ENCODE measurements at regions not wholly inside any gene's neighbourhood (a gene's known extent, or its start where the extent isn't known, plus 50 kb on each side); places are given as distances from the start of the nearest gene placed in this dataset.

- no peak for DNase-seq (ENCODE audit: low spot score)
Observed at GRCh38 chr11:119547511-119547910, 124.5 kb upstream of the THY1 start.

GRCh38 chr11:119545978-119546915 lies 123.3 kb upstream of the THY1 start:
- DNase-seq (ENCODE audit: low spot score): no peak

GRCh38 chr11:119540370-119541125 lies 117.6 kb upstream of the THY1 start:
- no peak for DNase-seq (ENCODE audit: low spot score)

- no peak for DNase-seq (ENCODE audit: low spot score)
Observed at GRCh38 chr11:119539583-119539982, 116.6 kb upstream of the THY1 start.

- DNase-seq (ENCODE audit: low spot score): no peak
Observed at GRCh38 chr11:119538753-119539152, 115.8 kb upstream of the THY1 start.

GRCh38 chr11:119537306-119538253 lies 114.6 kb upstream of the THY1 start:
- DNase-seq (ENCODE audit: low spot score): no peak

- no peak for DNase-seq (ENCODE audit: low spot score)
Observed at GRCh38 chr11:119536801-119537200, 113.8 kb upstream of the THY1 start.

- peak; percentile 79 for DNase-seq (ENCODE audit: low spot score)
Observed at GRCh38 chr11:119533921-119534736, 111.2 kb upstream of the THY1 start.

GRCh38 chr11:119533462-119533861 lies 110.5 kb upstream of the THY1 start:
- no peak for DNase-seq (ENCODE audit: low spot score)

GRCh38 chr11:119532551-119532950 lies 109.6 kb upstream of the THY1 start:
- no peak for DNase-seq (ENCODE audit: low spot score)

- DNase-seq (ENCODE audit: low spot score): no peak
Observed at GRCh38 chr11:119531623-119532022, 108.7 kb upstream of the THY1 start.

- no peak for DNase-seq (ENCODE audit: low spot score)
Observed at GRCh38 chr11:119531056-119531455, 108.1 kb upstream of the THY1 start.

- no peak for DNase-seq (ENCODE audit: low spot score)
Observed at GRCh38 chr11:119530509-119530908, 107.5 kb upstream of the THY1 start.

GRCh38 chr11:119529936-119530335 lies 107.0 kb upstream of the THY1 start:
- DNase-seq (ENCODE audit: low spot score): no peak

GRCh38 chr11:119529063-119529845 lies 106.3 kb upstream of the THY1 start:
- DNase-seq (ENCODE audit: low spot score): no peak

GRCh38 chr11:119525867-119526196 lies 102.9 kb upstream of the THY1 start:
- DNase-seq (ENCODE audit: low spot score): no peak

GRCh38 chr11:119525180-119525866 lies 102.4 kb upstream of the THY1 start:
- DNase-seq (ENCODE audit: low spot score): no peak

- DNase-seq (ENCODE audit: low spot score): no peak
Observed at GRCh38 chr11:119523539-119524157, 100.7 kb upstream of the THY1 start.

GRCh38 chr11:119522609-119523008 lies 99.6 kb upstream of the THY1 start:
- no peak for DNase-seq (ENCODE audit: low spot score)
